ENCODE measurements at regions not wholly inside any gene's neighbourhood (a gene's known extent, or its start where the extent isn't known, plus 50 kb on each side); places are given as distances from the start of the nearest gene placed in this dataset.

DNA sequence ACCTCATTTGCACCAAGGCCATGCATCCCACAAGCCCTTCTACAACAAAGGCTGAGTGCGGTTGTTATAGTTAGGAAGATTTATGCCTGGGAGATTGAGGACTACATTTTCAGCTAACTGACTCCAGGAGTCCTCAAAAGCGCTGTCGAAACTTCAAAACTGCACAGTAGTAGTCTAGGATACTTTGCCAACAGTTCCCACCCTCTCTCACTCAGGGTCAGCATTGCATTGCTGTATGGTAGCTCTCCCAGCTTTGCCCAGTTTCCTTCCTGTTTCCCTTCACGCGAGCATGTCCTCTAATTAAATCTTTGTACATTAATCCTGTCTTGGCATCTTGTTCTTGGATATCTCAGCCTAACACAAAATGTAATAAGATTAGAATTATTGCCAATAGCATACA lies 420.6 kb upstream of the UBE2E3 start:
- TF ChIP-seq, protein P1, sequence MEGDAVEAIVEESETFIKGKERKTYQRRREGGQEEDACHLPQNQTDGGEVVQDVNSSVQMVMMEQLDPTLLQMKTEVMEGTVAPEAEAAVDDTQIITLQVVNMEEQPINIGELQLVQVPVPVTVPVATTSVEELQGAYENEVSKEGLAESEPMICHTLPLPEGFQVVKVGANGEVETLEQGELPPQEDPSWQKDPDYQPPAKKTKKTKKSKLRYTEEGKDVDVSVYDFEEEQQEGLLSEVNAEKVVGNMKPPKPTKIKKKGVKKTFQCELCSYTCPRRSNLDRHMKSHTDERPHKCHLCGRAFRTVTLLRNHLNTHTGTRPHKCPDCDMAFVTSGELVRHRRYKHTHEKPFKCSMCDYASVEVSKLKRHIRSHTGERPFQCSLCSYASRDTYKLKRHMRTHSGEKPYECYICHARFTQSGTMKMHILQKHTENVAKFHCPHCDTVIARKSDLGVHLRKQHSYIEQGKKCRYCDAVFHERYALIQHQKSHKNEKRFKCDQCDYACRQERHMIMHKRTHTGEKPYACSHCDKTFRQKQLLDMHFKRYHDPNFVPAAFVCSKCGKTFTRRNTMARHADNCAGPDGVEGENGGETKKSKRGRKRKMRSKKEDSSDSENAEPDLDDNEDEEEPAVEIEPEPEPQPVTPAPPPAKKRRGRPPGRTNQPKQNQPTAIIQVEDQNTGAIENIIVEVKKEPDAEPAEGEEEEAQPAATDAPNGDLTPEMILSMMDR (IDR thresholded peaks at IDR 0.05; ENCODE audit: insufficient read depth, low read length, poor library complexity, severe bottlenecking): no peak
- TF ChIP-seq EZH2phosphoT487 (conservative IDR thresholded peaks at IDR 0.05; ENCODE audit: low read length): no peak

Measured in SU-DHL-6 (cell line).